ENCODE measurements at regions not wholly inside any gene's neighbourhood (a gene's known extent, or its start where the extent isn't known, plus 50 kb on each side); places are given as distances from the start of the nearest gene placed in this dataset.
"Not testable (repeated sequence)": the region's sequence is repeated elsewhere in the genome, so short reads cannot be mapped to it uniquely, and the experiment has no call there.

GRCh38 chr21:28338701-28339305 is 653.9 kb downstream of the LTN1 start:
- no peak for DNase-seq

- DNase-seq: no peak
Observed at GRCh38 chr21:28337315-28337714, 655.4 kb downstream of the LTN1 start.

- peak in 2 of 14 donors; percentile 3 to 11 for DNase-seq
Observed at GRCh38 chr21:28336314-28336713, 656.4 kb downstream of the LTN1 start.

GRCh38 chr21:28334407-28334806 is 658.3 kb downstream of the LTN1 start:
- DNase-seq: no peak

- no peak for DNase-seq
Observed at GRCh38 chr21:28333578-28334075, 659.0 kb downstream of the LTN1 start.

GRCh38 chr21:28332796-28333195 is 659.9 kb downstream of the LTN1 start:
- DNase-seq: no peak

- no peak for DNase-seq
Observed at GRCh38 chr21:28325618-28326017, 667.1 kb downstream of the LTN1 start.

- DNase-seq: no peak
Observed at GRCh38 chr21:28324690-28325089, 668.0 kb downstream of the LTN1 start.

GRCh38 chr21:28317177-28317950 is 675.3 kb downstream of the LTN1 start:
- DNase-seq: no peak

GRCh38 chr21:28311411-28312190 is 681.1 kb downstream of the LTN1 start:
- DNase-seq: no peak

- no peak for DNase-seq
Observed at GRCh38 chr21:28310711-28311110, 682.0 kb downstream of the LTN1 start.

- no peak for DNase-seq
Observed at GRCh38 chr21:28310171-28310685, 682.4 kb downstream of the LTN1 start.

- no peak for DNase-seq
Observed at GRCh38 chr21:28309596-28309995, 683.1 kb downstream of the LTN1 start.

- no peak for DNase-seq
Observed at GRCh38 chr21:28308516-28308915, 684.2 kb downstream of the LTN1 start.

GRCh38 chr21:28299946-28300345 is 692.7 kb downstream of the LTN1 start:
- DNase-seq: no peak

- DNase-seq: no peak
Observed at GRCh38 chr21:28298251-28298672, 694.4 kb downstream of the LTN1 start.

GRCh38 chr21:28294051-28294450 is 698.6 kb downstream of the LTN1 start:
- no peak for DNase-seq

GRCh38 chr21:28283641-28284490 is 708.8 kb downstream of the LTN1 start:
- DNase-seq: no peak

- no peak for DNase-seq
Observed at GRCh38 chr21:28282833-28283232, 709.8 kb downstream of the LTN1 start.

- DNase-seq: not testable (repeated sequence)
Observed at GRCh38 chr21:28281357-28281756, 711.3 kb downstream of the LTN1 start.

- DNase-seq: no peak
Observed at GRCh38 chr21:28280611-28281010, 712.1 kb downstream of the LTN1 start.

- DNase-seq: no peak
Observed at GRCh38 chr21:28277324-28277723, 715.4 kb downstream of the LTN1 start.

Measured in C1 segment of cervical spinal cord (tissue), 14 donors.